Loucy (cell line): ENCODE measurements at regions not wholly inside any gene's neighbourhood (a gene's known extent, or its start where the extent isn't known, plus 50 kb on each side); places are given as distances from the start of the nearest gene placed in this dataset.

ENCODE experiments used
- EZH2phosphoT487 ChIP-seq: fragments of 200-600 bp; IDR thresholded peaks from 2 replicates; pipeline ENCODE4 v1.6.1; 2018; ENCODE audit warnings: antibody characterized with exemption, mild to moderate bottlenecking, moderate library complexity, borderline replicate concordance
- TF ChIP-seq, protein P1 (sequence below): fragments of 200-600 bp; sonication (generic); conservative IDR thresholded peaks from 2 replicates; pipeline ENCODE4 v1.5.1; 2014; ENCODE audit warnings: mild to moderate bottlenecking, antibody characterized with exemption, low read length

DNA sequence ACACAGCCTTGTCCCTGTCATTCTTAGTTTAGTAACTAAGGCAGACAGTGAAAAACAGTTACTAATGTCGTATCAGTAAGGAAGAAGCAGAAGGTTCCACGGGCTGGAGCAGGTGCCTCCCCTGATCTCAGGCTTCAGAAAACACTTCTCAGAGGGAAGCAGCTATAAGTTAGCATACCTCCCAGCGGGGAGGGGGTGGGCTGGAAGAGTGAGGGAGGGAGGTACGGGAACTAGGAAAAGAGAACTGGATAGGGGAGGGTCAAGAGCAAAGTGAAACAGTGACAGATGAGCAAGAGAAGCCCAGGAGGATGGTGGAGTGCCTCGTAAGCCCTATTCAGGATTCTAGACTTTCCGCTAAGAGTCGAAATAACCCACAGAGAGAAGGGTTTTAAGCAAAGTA is 186.3 kb upstream of the XYLT1 start:
- TF ChIP-seq, protein P1, sequence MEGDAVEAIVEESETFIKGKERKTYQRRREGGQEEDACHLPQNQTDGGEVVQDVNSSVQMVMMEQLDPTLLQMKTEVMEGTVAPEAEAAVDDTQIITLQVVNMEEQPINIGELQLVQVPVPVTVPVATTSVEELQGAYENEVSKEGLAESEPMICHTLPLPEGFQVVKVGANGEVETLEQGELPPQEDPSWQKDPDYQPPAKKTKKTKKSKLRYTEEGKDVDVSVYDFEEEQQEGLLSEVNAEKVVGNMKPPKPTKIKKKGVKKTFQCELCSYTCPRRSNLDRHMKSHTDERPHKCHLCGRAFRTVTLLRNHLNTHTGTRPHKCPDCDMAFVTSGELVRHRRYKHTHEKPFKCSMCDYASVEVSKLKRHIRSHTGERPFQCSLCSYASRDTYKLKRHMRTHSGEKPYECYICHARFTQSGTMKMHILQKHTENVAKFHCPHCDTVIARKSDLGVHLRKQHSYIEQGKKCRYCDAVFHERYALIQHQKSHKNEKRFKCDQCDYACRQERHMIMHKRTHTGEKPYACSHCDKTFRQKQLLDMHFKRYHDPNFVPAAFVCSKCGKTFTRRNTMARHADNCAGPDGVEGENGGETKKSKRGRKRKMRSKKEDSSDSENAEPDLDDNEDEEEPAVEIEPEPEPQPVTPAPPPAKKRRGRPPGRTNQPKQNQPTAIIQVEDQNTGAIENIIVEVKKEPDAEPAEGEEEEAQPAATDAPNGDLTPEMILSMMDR = no peak
- TF ChIP-seq EZH2phosphoT487 = no peak
